ENCODE measurements at regions not wholly inside any gene's neighbourhood (a gene's known extent, or its start where the extent isn't known, plus 50 kb on each side); places are given as distances from the start of the nearest gene placed in this dataset.

DNA sequence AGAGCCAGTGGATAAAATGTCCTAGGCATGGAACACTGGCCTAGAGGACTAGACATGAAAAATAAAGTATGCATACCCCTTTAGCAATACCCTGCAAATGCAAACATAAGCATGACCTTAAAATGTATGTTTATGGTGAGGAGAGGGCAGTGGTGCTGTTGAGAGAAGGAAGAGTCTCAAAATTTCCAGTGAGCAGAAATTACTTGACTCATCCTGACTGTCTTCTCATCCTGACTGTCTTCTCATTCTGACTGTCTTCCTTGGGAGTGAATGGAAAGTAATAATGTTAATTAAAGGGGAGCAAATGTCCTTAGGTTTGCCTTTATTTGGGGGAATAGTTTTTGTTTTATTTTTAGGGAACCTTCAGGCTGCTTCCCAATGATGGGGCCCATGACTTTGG, 121.5 kb upstream of the GALNT15 start:
- H3K9me3 ChIP-seq (ENCODE audit: control insufficient read depth, low read length), result no peaks in the 10 kb centered on the region
- no peaks in the 10 kb centered on the region for H3K4me1 ChIP-seq
- H3K27me3 ChIP-seq (ENCODE audit: control insufficient read depth, insufficient read depth, low read length), result no peaks in the 10 kb centered on the region
- H3K27ac ChIP-seq, result no peak overlapping the region
- H3K4me3 ChIP-seq (ENCODE audit: low read depth, low read length), result no peak overlapping the region
- H3K36me3 ChIP-seq (ENCODE audit: control insufficient read depth, insufficient read depth, low read length), result no peaks in the 10 kb centered on the region
- no peak overlapping the region for H3K9ac ChIP-seq
- H3K79me2 ChIP-seq, result no peaks in the 10 kb centered on the region
- H3K4me2 ChIP-seq (ENCODE audit: low read length), result no peak overlapping the region
- no peak overlapping the region for H2AFZ ChIP-seq
- TF ChIP-seq, protein P1, sequence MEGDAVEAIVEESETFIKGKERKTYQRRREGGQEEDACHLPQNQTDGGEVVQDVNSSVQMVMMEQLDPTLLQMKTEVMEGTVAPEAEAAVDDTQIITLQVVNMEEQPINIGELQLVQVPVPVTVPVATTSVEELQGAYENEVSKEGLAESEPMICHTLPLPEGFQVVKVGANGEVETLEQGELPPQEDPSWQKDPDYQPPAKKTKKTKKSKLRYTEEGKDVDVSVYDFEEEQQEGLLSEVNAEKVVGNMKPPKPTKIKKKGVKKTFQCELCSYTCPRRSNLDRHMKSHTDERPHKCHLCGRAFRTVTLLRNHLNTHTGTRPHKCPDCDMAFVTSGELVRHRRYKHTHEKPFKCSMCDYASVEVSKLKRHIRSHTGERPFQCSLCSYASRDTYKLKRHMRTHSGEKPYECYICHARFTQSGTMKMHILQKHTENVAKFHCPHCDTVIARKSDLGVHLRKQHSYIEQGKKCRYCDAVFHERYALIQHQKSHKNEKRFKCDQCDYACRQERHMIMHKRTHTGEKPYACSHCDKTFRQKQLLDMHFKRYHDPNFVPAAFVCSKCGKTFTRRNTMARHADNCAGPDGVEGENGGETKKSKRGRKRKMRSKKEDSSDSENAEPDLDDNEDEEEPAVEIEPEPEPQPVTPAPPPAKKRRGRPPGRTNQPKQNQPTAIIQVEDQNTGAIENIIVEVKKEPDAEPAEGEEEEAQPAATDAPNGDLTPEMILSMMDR (IDR thresholded peaks at IDR 0.05), result no peak

DNA sequence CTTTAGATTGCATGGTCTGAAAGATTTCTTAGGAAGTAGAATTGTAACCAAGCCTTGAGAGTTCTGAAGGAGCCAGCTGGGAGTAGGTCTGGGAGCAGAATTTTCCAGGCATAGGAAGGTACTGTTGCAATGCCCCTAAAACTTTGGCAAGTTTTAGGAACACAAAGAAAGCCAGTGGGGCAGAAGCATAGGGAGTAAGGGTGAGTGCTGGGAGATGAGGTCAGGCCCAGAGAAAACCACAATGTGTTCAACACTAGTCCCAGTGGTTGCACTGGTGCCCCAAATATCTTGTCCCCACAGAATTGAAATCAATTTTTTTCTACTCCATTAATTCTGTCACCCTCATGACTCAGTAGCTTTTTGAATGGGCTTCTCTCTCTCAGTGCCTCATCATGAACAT, 120.7 kb upstream of the GALNT15 start:
- Histone ChIP-seq H3K9ac (no peak overlapping the region), H3K27ac (no peak overlapping the region), H2AFZ (no peak overlapping the region), H3K4me3 (ENCODE audit: low read depth, low read length) (no peak overlapping the region), H3K27me3 (ENCODE audit: control insufficient read depth, insufficient read depth, low read length) (no peaks in the 10 kb centered on the region), H3K79me2 (no peaks in the 10 kb centered on the region), H3K9me3 (ENCODE audit: control insufficient read depth, low read length) (no peaks in the 10 kb centered on the region), H3K36me3 (ENCODE audit: control insufficient read depth, insufficient read depth, low read length) (no peaks in the 10 kb centered on the region), H3K4me2 (ENCODE audit: low read length) (no peak overlapping the region), H3K4me1 (no peaks in the 10 kb centered on the region)
- TF ChIP-seq, protein P1 (IDR thresholded peaks at IDR 0.05), result no peak

DNA sequence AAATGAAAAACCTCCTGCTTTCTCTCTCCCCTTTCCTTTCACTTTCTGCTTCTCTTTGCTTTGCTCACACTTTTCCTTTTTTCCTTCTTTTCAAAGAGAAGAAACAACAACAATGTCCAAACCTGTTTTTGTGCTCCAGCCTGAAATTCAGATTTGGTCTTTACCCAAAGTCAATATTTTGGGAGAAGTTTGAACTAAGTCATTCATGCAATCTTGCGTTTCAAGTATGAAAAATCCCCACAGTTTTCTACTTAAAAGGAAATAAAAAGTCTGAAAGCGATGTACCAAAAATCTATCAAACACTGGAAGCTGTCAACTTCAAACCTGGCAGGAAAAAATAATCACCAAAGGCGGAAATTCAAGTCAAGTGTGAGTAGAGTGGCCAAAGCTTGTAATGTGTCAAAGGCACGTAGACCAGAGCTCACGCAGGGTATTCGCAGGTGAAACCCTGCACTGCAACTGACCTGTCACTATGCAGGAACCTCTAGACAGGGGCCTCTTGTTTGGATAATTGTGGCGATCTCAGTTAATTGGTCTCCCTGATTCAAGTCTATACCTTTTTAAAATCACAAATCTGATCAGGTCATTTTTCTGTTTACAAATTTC, 118.8 kb upstream of the GALNT15 start:
- Histone ChIP-seq H3K36me3 (ENCODE audit: control insufficient read depth, insufficient read depth, low read length) (no peaks in the 10 kb centered on the region), H3K9ac (no peak overlapping the region), H3K9me3 (ENCODE audit: control insufficient read depth, low read length) (no peaks in the 10 kb centered on the region), H2AFZ (no peak overlapping the region), H3K79me2 (no peaks in the 10 kb centered on the region), H3K27ac (no peak overlapping the region), H3K4me2 (ENCODE audit: low read length) (no peak overlapping the region), H3K4me1 (no peaks in the 10 kb centered on the region), H3K4me3 (ENCODE audit: low read depth, low read length) (no peak overlapping the region), H3K27me3 (ENCODE audit: control insufficient read depth, insufficient read depth, low read length) (no peaks in the 10 kb centered on the region)
- TF ChIP-seq, protein P1 (IDR thresholded peaks at IDR 0.05), result no peak

DNA sequence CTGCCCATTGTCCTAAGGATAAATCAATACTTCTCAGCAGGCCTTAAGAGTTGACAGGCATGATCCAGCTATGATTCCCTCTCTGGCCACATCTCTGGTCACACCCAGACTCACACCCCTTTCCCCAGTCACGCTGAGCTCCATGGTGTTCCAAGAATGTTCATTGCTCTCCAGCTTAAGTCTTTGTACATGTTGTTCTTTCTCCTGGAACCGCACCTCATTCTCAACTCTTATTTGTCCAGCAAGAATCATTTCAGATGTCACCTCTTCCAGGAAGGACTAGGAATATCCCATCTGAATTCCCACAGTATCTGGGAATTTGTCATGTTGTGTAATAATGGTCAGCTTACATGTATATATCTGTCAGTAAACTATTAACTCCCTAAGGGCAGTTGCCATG, 118.3 kb upstream of the GALNT15 start:
- H3K27ac ChIP-seq, result no peak overlapping the region
- no peaks in the 10 kb centered on the region for H3K9me3 ChIP-seq (ENCODE audit: control insufficient read depth, low read length)
- H2AFZ ChIP-seq, result no peak overlapping the region
- no peak overlapping the region for H3K9ac ChIP-seq
- no peaks in the 10 kb centered on the region for H3K27me3 ChIP-seq (ENCODE audit: control insufficient read depth, insufficient read depth, low read length)
- H3K4me2 ChIP-seq (ENCODE audit: low read length), result no peak overlapping the region
- H3K36me3 ChIP-seq (ENCODE audit: control insufficient read depth, insufficient read depth, low read length), result no peaks in the 10 kb centered on the region
- H3K4me3 ChIP-seq (ENCODE audit: low read depth, low read length), result no peak overlapping the region
- TF ChIP-seq, protein P1 (IDR thresholded peaks at IDR 0.05), result no peak
- no peaks in the 10 kb centered on the region for H3K4me1 ChIP-seq
- H3K79me2 ChIP-seq, result no peaks in the 10 kb centered on the region

DNA sequence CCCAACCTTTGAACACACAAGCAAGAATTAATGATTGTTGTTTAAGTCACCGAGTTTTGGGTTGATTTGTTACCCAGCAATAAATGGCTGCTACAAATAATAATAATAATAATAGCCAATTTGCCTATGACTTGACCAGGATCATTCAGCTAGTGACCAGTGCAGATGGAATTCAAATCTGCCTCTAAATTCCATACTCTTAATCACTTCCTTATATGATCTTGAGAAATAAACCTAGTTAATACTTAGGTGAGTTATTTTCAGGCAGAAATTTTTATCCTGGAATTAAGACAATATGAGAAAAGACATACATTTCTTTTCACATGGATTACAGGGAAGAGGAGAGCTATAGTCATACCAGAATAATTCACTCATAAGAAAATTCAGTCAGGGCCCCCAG, 116.0 kb upstream of the GALNT15 start:
- H3K36me3 ChIP-seq (ENCODE audit: control insufficient read depth, insufficient read depth, low read length), result no peaks in the 10 kb centered on the region
- no peak overlapping the region for H2AFZ ChIP-seq
- TF ChIP-seq, protein P1 (IDR thresholded peaks at IDR 0.05), result no peak
- H3K4me1 ChIP-seq, result no peaks in the 10 kb centered on the region
- no peaks in the 10 kb centered on the region for H3K27me3 ChIP-seq (ENCODE audit: control insufficient read depth, insufficient read depth, low read length)
- H3K4me2 ChIP-seq (ENCODE audit: low read length), result no peak overlapping the region
- H3K79me2 ChIP-seq, result no peaks in the 10 kb centered on the region
- H3K27ac ChIP-seq, result no peak overlapping the region
- no peak overlapping the region for H3K9ac ChIP-seq
- H3K9me3 ChIP-seq (ENCODE audit: control insufficient read depth, low read length), result no peaks in the 10 kb centered on the region
- H3K4me3 ChIP-seq (ENCODE audit: low read depth, low read length), result no peak overlapping the region

All from parathyroid adenoma (tissue), 2 donors.